HUDEP-2 (cell line): ENCODE measurements at regions not wholly inside any gene's neighbourhood (a gene's known extent, or its start where the extent isn't known, plus 50 kb on each side); places are given as distances from the start of the nearest gene placed in this dataset.
"Not testable (repeated sequence)": the region's sequence is repeated elsewhere in the genome, so short reads cannot be mapped to it uniquely, and the experiment has no call there.

ENCODE experiments used
- DNase-seq, 76 experiments: peaks; one replicate each; lab custom pipeline; 2025; ENCODE audit not compliant: unreplicated experiment in 76 of 76; lab: John Stamatoyannopoulos, UW

GRCh38 chr6:4242601-4243000 lies 107.2 kb upstream of the ECI2 start:
- no peak for DNase-seq

GRCh38 chr6:4240148-4240547 lies 104.8 kb upstream of the ECI2 start:
- DNase-seq = no peak

DNA sequence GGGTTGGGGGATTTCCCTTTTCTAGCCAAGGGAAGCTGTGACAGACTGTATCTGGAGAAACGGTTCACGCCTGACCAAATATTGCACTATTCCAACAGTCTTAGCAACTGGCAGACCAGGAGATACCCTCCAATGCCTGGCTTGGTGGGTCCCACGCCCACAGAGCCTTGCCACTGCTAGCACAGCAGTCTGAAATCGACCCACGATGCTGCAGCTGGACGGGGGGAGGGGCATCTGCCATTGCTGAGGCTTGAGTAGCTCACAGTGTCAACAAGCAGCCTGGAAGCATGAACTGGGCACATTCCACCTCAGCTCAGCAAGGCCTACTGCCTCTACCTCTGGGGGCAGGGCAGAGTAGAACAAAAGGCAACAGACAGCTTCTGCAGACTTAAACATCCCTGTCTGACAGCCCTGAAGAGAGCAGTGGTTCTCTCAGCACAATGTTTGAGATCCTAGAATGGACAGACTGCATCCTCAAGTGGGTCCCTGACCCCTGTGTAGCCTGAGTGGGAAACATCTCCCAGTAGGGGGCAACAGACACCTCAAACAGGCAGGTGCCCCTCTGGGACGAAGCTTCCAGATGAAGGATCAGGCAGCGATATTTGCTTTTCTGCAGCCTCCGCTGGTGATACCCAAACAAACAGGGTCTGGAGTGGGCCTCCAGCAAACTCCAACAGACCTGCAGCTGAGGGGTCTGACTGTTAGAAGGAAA lies 89.9 kb upstream of the ECI2 start:
- no peak for DNase-seq

- peak in 20 of 76 experiments; percentile 4 to 51 (median 14) for DNase-seq
These were observed 88.9 kb upstream of the ECI2 start for GRCh38 chr6:4224067-4224978.

DNA sequence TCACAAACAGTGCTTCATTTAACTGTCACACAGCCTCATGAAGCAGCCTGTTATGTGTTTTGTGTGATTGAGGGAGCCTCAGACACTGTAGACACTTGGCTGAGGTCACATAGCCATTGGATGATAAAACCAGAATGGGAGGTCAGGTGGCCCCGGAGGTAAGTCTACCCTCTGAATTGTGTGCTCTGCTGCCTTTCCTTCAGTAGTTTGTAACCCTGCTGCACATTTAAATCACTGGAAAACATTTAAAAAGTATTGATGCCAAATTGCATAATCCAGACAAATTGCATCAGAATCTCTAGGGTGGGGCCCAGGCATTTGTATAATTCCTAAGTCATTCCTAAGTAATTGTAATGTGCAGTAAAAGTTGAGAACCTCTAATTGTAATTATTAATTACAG lies 85.2 kb upstream of the ECI2 start:
- DNase-seq = no peak

DNA sequence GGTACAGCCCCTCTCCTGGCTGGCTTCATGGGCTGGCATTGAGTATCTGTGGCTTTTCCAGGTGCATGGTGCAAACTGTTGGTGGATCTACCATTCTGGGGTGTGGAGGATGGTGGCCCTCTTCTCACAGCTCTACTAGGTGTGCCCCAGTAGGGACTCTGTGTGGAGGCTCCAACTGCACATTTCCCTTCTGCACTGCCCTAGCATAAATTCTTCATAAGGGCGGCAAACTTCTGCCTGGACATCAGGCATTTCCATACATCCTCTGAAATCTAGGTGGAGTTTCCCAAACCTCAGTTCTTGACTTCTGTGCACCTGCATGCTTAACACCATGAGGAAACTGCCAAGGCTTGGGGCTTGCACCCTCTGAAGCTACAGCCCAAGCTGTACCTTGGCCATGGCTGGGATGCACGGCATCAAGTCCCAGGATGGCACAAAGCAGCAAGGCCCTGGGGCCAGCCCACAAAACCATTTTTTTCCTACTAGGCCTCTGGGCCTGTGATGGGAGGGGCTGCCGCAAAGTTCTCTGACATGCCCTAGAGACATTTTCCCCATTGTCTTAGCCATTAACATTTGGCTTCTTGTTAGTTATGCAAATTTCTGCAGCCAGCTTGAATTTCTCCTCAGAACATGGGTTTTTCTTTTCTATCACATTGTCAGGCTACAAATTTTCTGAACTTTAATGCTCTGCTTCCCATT lies 83.4 kb upstream of the ECI2 start:
- not testable (repeated sequence) for DNase-seq

DNA sequence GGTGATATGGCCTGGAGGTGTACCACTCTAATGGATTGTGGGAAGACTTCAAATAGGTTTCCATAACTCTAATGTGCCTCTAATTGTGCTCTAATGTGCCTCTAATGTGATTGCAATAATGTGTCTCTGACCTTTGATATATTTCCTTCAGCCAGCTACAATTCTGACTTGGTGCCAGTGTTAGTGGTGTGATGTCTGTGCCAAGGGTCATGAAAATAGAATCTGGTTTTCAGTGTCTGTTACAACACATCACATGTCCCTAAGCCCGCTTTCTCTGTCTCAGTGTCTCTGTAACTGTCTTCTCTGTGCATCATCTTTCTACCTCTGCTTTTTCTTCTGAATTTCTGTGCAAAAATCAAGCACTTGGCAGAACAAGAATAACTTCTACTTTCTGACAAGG lies 77.2 kb upstream of the ECI2 start:
- no peak for DNase-seq

- peak in 65 of 76 experiments; percentile 10 to 81 (median 51) for DNase-seq
These were observed 75.4 kb upstream of the ECI2 start for GRCh38 chr6:4210629-4211419.

GRCh38 chr6:4209196-4209595 lies 73.8 kb upstream of the ECI2 start:
- no peak for DNase-seq

DNA sequence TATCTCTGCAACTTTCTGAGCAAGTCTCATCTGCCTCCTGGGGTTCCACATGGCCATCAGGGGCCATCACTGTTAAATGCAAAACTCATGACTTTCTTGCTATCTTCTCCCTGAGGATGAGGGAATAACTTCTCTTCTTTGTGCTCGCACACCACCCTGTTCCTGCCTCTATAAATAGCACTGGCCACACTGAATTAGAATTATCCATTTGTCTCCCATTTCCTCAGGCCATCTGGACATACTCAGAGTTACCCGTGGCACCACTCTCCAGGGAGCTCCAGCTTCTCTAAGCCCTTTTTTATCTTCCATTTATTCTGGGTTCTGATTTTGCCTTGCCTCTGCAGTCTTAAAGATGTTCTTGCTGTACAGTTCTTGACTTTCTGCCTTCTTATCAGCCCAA lies 72.8 kb upstream of the ECI2 start:
- no peak for DNase-seq

- not testable (repeated sequence) for DNase-seq
These were observed 68.5 kb upstream of the ECI2 start for GRCh38 chr6:4203642-4204417.

DNA sequence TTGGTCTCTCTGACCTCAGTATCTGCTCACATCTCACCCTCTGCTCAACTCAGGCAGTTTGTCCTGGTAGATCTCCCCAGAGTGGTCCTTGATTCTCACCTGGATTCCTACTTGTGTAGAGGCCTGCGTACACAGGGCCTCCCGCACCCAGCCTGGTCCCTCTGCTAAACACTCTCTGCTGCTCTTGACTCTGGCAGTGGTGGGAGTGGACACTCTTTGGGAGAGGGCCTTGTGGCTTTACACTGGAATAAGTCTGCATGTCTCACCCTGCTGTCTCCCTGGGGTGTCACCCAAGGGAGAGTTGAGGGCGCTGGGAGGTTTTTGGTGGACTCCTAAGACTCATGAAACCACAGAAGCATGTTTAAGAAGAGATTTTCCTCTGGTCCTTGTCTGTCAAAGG lies 57.3 kb upstream of the ECI2 start:
- DNase-seq = no peak

DNA sequence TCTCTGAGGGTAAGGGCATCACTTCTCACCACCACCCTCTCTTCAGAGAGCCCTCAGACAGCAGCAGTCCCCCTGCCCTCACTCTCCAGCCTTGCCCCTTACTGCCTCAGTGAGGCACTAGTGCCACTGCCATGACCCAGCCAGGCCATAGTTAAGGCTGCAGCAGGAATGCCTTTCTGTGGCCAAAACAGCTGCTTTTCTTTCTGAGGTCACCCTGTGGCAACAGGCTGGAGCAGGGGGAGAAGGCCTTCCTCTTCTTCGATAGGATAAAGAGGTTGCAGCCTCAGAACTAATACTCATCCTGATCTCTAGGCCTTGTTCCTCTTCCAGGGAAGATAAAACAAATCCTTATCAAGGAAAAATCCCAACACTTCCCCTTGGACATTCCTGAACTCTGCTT lies 56.8 kb upstream of the ECI2 start:
- DNase-seq = no peak

DNA sequence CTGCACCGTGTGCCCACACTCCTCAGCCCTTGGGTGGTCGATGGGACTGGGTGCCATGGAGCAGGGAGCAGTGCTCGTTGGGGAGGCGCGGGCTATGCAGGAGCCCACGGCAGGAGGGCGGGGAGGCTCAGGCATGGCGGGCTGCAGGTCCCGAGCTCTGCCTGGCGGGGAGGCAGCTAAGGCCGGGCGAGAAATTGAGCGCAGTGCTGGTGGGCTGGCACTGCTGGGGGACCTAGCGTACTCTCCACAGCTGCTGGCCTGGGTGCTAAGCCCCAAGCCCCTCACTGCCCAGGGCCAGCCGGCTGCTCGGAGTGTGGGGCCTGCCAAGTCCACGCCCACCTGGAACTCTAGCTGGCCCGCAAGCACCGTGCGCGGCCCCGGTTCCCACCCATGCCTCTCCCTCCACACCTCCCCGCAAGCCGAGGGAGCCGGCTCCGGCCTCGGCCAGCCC lies 55.9 kb upstream of the ECI2 start:
- DNase-seq = no peak

- DNase-seq = no peak
These were observed 53.9 kb upstream of the ECI2 start for GRCh38 chr6:4189249-4189648.

DNA sequence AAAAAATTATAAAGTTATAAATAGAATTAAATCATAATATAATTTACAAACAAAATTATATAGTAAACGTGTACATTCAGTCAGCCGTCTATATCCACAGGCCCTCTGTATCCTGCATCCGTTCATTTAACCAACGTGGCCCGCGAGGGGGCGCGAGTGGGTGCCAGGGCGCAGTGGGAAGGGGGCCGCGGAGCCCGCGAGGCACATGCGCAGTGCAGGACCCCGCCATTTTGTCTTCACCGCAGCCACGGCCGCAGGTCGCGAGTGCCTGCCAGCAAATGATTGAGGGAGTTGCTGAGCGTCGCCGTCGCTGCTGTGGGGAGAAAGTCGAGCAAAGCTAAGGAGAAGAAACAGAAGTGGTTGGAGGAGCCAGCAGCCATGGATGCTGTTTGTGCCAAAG lies 53.4 kb upstream of the ECI2 start:
- no peak for DNase-seq

DNA sequence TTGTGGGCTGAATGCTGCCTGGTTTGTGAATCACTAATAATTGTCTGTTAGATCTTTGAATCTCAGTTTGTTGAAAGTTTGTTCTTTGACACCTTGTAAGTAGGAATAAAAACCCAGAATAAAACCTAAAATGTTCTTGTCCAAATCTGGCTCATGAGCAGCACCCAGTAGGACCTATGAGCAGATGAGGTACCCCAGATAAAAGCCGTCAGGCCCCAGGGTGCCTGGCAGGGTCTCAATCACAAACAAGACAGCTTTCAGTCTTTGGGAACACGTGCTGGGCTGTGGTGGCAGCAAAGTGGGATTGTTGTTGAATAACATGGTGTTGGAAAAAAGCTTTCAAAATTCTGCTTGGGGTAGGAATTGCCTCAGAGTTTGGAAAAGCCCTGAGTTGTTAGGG lies 52.1 kb upstream of the ECI2 start:
- DNase-seq = no peak

GRCh38 chr6:4186385-4186784 lies 51.0 kb upstream of the ECI2 start:
- DNase-seq = no peak

DNA sequence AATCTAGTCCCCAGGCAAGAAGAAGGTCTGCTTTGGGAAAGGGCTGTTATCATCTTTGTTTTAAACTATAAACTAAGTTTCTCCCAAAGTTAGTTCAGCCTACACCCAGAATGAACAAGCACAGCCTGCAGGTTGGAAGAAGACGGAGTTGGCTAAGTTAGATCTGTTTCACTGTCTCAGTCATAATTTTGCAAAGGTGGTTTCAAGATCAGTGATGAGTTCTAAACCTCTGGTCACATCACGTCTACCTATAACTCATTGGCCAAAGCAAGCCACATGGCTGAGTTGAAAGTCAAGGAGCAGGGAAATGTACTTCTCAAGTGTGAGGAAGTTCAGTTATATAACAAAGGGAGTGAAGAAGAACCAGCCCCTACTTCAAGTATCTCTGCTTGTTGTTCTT lies 50.5 kb upstream of the ECI2 start:
- no peak for DNase-seq

DNA sequence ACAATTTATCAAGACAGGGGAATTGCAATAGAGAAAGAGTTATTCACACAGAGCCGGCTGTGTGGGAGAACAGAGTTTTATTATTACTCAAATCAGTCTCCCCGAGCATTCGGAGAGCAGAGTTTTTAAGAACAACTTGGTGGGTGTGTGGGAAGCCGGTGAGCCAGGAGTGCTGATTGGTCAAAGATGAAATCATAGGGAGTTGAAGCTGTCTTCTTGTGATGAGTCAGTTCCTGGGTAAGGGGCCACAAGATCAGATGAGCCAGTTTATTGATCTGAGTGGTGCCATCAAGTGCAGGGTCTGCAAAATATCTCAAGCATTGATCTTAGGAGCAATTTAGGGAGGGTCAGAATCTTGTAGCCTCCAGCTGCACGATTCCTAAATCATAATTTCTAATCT lies 50.0 kb upstream of the ECI2 start:
- no peak for DNase-seq
